Hepatocyte (in vitro differentiated cells): ENCODE measurements at regions not wholly inside any gene's neighbourhood (a gene's known extent, or its start where the extent isn't known, plus 50 kb on each side); places are given as distances from the start of the nearest gene placed in this dataset.

ENCODE experiments used
- DNase-seq: peaks from one replicate; pipeline ENCODE4 v3.0.0-alpha.2; 2016; ENCODE audit warnings: low spot score
- H2AFZ ChIP-seq: fragments of 200-600 bp; sonication (generic); 2 replicates; pipeline ENCODE4 v1.6.0; 2016; ENCODE audit warnings: antibody characterized with exemption, mild to moderate bottlenecking
- H3K27ac ChIP-seq: fragments of 200-600 bp; sonication (generic); 2 replicates; pipeline ENCODE4 v1.5.1; 2016; ENCODE audit warnings: mild to moderate bottlenecking
- H3K27me3 ChIP-seq: fragments of 200-600 bp; sonication (generic); 2 replicates; pipeline ENCODE4 v1.6.1; 2016
- H3K36me3 ChIP-seq: fragments of 200-600 bp; sonication (generic); replicated peaks from 2 replicates; pipeline ENCODE4 v1.5.1; 2016; ENCODE audit warnings: low read depth; ENCODE audit not compliant: insufficient read depth
- H3K4me1 ChIP-seq: fragments of 200-600 bp; sonication (generic); 2 replicates; pipeline ENCODE4 v1.5.1; 2016; ENCODE audit warnings: mild to moderate bottlenecking, moderate library complexity; ENCODE audit not compliant: insufficient read depth
- H3K4me2 ChIP-seq: fragments of 200-600 bp; sonication (generic); 2 replicates; pipeline ENCODE4 v1.6.0; 2016
- H3K4me3 ChIP-seq: fragments of 200-600 bp; sonication (generic); 2 replicates; pipeline ENCODE4 v1.5.1; 2016; ENCODE audit warnings: mild to moderate bottlenecking
- H3K79me2 ChIP-seq: fragments of 200-600 bp; sonication (generic); 2 replicates; pipeline ENCODE4 v1.6.0; 2017; ENCODE audit warnings: mild to moderate bottlenecking
- H3K9me2 ChIP-seq: fragments of 200-600 bp; sonication (generic); replicated peaks from 2 replicates; pipeline ENCODE4 v1.6.0; 2017; ENCODE audit warnings: mild to moderate bottlenecking; ENCODE audit not compliant: insufficient read depth
- H3K9me3 ChIP-seq: fragments of 200-600 bp; sonication (generic); 2 replicates; pipeline ENCODE4 v1.5.1; 2016; ENCODE audit warnings: low read depth, mild to moderate bottlenecking
- H4K20me1 ChIP-seq: fragments of 200-600 bp; sonication (generic); 2 replicates; pipeline ENCODE4 v1.6.0; 2016; ENCODE audit warnings: mild to moderate bottlenecking; ENCODE audit not compliant: insufficient read depth, poor library complexity, severe bottlenecking
- EZH2 ChIP-seq: fragments of 200-600 bp; sonication (generic); IDR thresholded peaks from 2 replicates; pipeline ENCODE4 v1.6.1; 2016; ENCODE audit warnings: antibody characterized with exemption, mild to moderate bottlenecking, borderline replicate concordance
- EZH2phosphoT487 ChIP-seq: fragments of 200-600 bp; sonication (generic); IDR thresholded peaks from one replicate; pipeline ENCODE4 v1.6.1; 2018; ENCODE audit warnings: antibody characterized with exemption, mild to moderate bottlenecking, low read depth, moderate library complexity; ENCODE audit not compliant: unreplicated experiment, severe bottlenecking
- WGBS: methylation state at CpG from one replicate; pipeline ENCODE4 v1.1.6; 2016; ENCODE audit warnings: low lambda C conversion rate; ENCODE audit errors: missing lambda C conversion rate; 5-methylcytosine and 5-hydroxymethylcytosine counted together
- TF ChIP-seq, protein P1 (sequence below): fragments of 200-600 bp; sonication (generic); IDR thresholded peaks from 2 replicates; pipeline ENCODE4 v1.5.1; 2016; ENCODE audit warnings: antibody characterized with exemption, mild to moderate bottlenecking; ENCODE audit not compliant: poor library complexity

DNA sequence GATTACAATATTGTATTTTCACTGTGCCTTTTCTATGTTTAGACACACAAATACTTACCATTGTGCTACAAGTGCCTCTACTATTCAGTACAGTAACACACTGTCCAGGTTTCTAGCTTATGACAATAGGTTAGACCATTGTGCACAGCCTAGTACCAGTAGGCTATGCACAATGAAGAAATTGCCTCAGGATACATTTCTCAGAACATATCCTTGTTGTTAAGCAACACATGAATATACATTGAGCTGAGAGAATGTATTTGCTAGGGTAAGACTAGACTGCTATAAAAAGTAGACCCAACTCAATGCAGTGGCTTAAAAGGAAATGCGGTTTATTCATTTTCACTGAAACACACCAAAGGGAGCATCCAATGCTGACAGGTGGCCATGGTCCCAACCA, 285.1 kb downstream of the HS3ST3A1 start:
- H4K20me1 ChIP-seq: no peaks in the 10 kb centered on the region
- no peak for DNase-seq
- H3K9me2 ChIP-seq: no peaks in the 10 kb centered on the region
- no peaks in the 10 kb centered on the region for H3K27me3 ChIP-seq
- no peaks in the 10 kb centered on the region for H3K9me3 ChIP-seq
- no peak overlapping the region for H3K4me2 ChIP-seq
- 95% methylated on average over 1 of the region's 1 CpG for WGBS
- H3K4me3 ChIP-seq: no peak overlapping the region
- H3K36me3 ChIP-seq: no peaks in the 10 kb centered on the region
- no peak overlapping the region for H3K27ac ChIP-seq
- no peak overlapping the region for H2AFZ ChIP-seq
- TF ChIP-seq EZH2 (no peak), EZH2phosphoT487 (no peak)
- TF ChIP-seq, protein P1, sequence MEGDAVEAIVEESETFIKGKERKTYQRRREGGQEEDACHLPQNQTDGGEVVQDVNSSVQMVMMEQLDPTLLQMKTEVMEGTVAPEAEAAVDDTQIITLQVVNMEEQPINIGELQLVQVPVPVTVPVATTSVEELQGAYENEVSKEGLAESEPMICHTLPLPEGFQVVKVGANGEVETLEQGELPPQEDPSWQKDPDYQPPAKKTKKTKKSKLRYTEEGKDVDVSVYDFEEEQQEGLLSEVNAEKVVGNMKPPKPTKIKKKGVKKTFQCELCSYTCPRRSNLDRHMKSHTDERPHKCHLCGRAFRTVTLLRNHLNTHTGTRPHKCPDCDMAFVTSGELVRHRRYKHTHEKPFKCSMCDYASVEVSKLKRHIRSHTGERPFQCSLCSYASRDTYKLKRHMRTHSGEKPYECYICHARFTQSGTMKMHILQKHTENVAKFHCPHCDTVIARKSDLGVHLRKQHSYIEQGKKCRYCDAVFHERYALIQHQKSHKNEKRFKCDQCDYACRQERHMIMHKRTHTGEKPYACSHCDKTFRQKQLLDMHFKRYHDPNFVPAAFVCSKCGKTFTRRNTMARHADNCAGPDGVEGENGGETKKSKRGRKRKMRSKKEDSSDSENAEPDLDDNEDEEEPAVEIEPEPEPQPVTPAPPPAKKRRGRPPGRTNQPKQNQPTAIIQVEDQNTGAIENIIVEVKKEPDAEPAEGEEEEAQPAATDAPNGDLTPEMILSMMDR: no peak
- no peaks in the 10 kb centered on the region for H3K79me2 ChIP-seq
- H3K4me1 ChIP-seq: no peaks in the 10 kb centered on the region

DNA sequence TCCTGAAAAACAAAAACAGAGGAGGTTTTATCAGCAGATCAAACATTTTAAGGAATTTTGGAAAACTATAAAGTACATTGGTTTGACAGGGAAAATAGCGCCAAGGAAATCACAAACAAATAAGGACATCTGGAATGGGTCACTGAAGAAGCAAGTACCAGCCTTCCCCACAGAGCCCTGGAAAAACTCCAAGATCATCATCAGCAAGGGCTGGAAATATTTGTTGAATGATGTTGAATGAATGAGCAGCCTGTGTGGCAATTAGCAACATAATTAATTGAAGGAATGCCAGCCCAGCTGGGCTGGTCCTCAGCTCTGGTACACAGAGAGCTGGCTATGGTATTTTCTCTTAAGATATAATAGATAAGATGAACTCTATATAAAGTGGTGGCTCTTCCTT, 290.4 kb downstream of the HS3ST3A1 start:
- no peaks in the 10 kb centered on the region for H3K79me2 ChIP-seq
- no peak for DNase-seq
- no peak for TF ChIP-seq EZH2
- no peak for TF ChIP-seq EZH2phosphoT487
- TF ChIP-seq, protein P1: no peak

DNA sequence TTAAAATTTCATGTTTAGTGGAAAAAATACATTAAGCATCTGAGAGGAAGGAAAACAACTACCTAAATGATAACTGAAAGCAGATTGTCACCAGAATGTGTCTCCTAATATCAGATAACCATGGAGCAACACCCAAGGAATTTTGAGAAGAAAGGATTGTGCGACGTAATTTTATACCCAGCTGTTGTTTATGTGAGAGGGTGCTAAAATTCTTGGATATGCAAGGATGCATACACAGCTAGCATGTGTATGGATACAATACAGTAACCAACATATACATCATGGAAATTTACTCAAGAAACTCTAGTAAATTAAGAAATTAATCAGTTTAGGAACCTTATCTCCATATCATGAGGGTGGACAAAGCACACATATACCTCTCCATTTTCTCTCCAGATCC, 290.9 kb downstream of the HS3ST3A1 start:
- Histone ChIP-seq H3K9me3 (no peaks in the 10 kb centered on the region), H3K4me2 (no peak overlapping the region), H3K9me2 (no peaks in the 10 kb centered on the region), H3K27me3 (no peaks in the 10 kb centered on the region), H3K4me3 (no peak overlapping the region), H3K79me2 (no peaks in the 10 kb centered on the region), H4K20me1 (no peaks in the 10 kb centered on the region), H3K36me3 (no peaks in the 10 kb centered on the region), H3K27ac (no peak overlapping the region), H2AFZ (no peak overlapping the region), H3K4me1 (peaks cover 7% of the 10 kb centered on the region)
- no peak for TF ChIP-seq EZH2phosphoT487
- TF ChIP-seq EZH2: no peak
- TF ChIP-seq, protein P1: no peak
- 2% methylated on average over 2 of the region's 2 CpGs for WGBS
- DNase-seq: no peak

More for the DNA sequence above, 290.4 kb downstream of the HS3ST3A1 start:
- H2AFZ ChIP-seq: no peak overlapping the region
- H3K9me2 ChIP-seq: no peaks in the 10 kb centered on the region
- no peaks in the 10 kb centered on the region for H4K20me1 ChIP-seq
- peaks cover 7% of the 10 kb centered on the region for H3K4me1 ChIP-seq
- 91% methylated on average over 1 of the region's 1 CpG for WGBS
- no peaks in the 10 kb centered on the region for H3K36me3 ChIP-seq
- H3K4me3 ChIP-seq: no peak overlapping the region
- H3K9me3 ChIP-seq: no peaks in the 10 kb centered on the region
- no peak overlapping the region for H3K4me2 ChIP-seq
- H3K27ac ChIP-seq: no peak overlapping the region
- H3K27me3 ChIP-seq: no peaks in the 10 kb centered on the region
